ENCODE measurements at regions not wholly inside any gene's neighbourhood (a gene's known extent, or its start where the extent isn't known, plus 50 kb on each side); places are given as distances from the start of the nearest gene placed in this dataset.
"Not testable (repeated sequence)": the region's sequence is repeated elsewhere in the genome, so short reads cannot be mapped to it uniquely, and the experiment has no call there.

- Histone ChIP-seq H3K27me3 (ENCODE audit: control insufficient read depth, insufficient read depth, low read length) (no peaks in the 10 kb centered on the region), H3K27ac (ENCODE audit: low read depth, low read length) (no peak overlapping the region), H3K9ac (ENCODE audit: low read depth, low read length) (no peak overlapping the region), H3K9me3 (ENCODE audit: control insufficient read depth, insufficient read depth, low read length) (no peaks in the 10 kb centered on the region), H3K4me1 (ENCODE audit: control insufficient read depth, insufficient read depth, low read length) (no peaks in the 10 kb centered on the region), H3K36me3 (ENCODE audit: control insufficient read depth, insufficient read depth, low read length) (no peaks in the 10 kb centered on the region), H3K4me3 (ENCODE audit: low read depth, low read length) (no peak overlapping the region)
These were observed 105.3 kb downstream of the ARL4C start for GRCh38 chr2:234391625-234392024.

- H3K36me3 ChIP-seq (ENCODE audit: control insufficient read depth, insufficient read depth, low read length); H3K4me1 ChIP-seq (ENCODE audit: control insufficient read depth, insufficient read depth, low read length); H3K4me3 ChIP-seq (ENCODE audit: low read depth, low read length); H3K27ac ChIP-seq (ENCODE audit: low read depth, low read length); H3K9me3 ChIP-seq (ENCODE audit: control insufficient read depth, insufficient read depth, low read length); H3K27me3 ChIP-seq (ENCODE audit: control insufficient read depth, insufficient read depth, low read length); H3K9ac ChIP-seq (ENCODE audit: low read depth, low read length): not testable (repeated sequence)
These were observed 107.2 kb downstream of the ARL4C start for GRCh38 chr2:234389661-234390060.

GRCh38 chr2:234388591-234388990 lies 108.3 kb downstream of the ARL4C start:
- no peak overlapping the region for H3K9ac ChIP-seq (ENCODE audit: low read depth, low read length)
- H3K27me3 ChIP-seq (ENCODE audit: control insufficient read depth, insufficient read depth, low read length), result no peaks in the 10 kb centered on the region
- H3K36me3 ChIP-seq (ENCODE audit: control insufficient read depth, insufficient read depth, low read length), result no peaks in the 10 kb centered on the region
- peaks cover 3% of the 10 kb centered on the region; the same call in 1 of the 2 replicates for H3K9me3 ChIP-seq (ENCODE audit: control insufficient read depth, insufficient read depth, low read length)
- no peak overlapping the region for H3K4me3 ChIP-seq (ENCODE audit: low read depth, low read length)
- H3K27ac ChIP-seq (ENCODE audit: low read depth, low read length), result no peak overlapping the region
- H3K4me1 ChIP-seq (ENCODE audit: control insufficient read depth, insufficient read depth, low read length), result no peaks in the 10 kb centered on the region

- Histone ChIP-seq H3K27ac (ENCODE audit: low read depth, low read length) (no peak overlapping the region), H3K4me1 (ENCODE audit: control insufficient read depth, insufficient read depth, low read length) (no peaks in the 10 kb centered on the region), H3K9ac (ENCODE audit: low read depth, low read length) (no peak overlapping the region), H3K4me3 (ENCODE audit: low read depth, low read length) (no peak overlapping the region), H3K36me3 (ENCODE audit: control insufficient read depth, insufficient read depth, low read length) (no peaks in the 10 kb centered on the region), H3K27me3 (ENCODE audit: control insufficient read depth, insufficient read depth, low read length) (no peaks in the 10 kb centered on the region), H3K9me3 (ENCODE audit: control insufficient read depth, insufficient read depth, low read length) (peaks cover 3% of the 10 kb centered on the region; the same call in 1 of the 2 replicates)
These were observed 109.9 kb downstream of the ARL4C start for GRCh38 chr2:234386971-234387370.

GRCh38 chr2:234382131-234382530 lies 114.8 kb downstream of the ARL4C start:
- Histone ChIP-seq H3K9me3 (ENCODE audit: control insufficient read depth, insufficient read depth, low read length) (peaks cover 3% of the 10 kb centered on the region; the same call in 1 of the 2 replicates), H3K4me1 (ENCODE audit: control insufficient read depth, insufficient read depth, low read length) (0 out of 2 replicates have a peak, but pooled peaks cover 7% of the 10 kb centered on the region), H3K27ac (ENCODE audit: low read depth, low read length) (no peak overlapping the region), H3K9ac (ENCODE audit: low read depth, low read length) (no peak overlapping the region), H3K36me3 (ENCODE audit: control insufficient read depth, insufficient read depth, low read length) (no peaks in the 10 kb centered on the region), H3K27me3 (ENCODE audit: control insufficient read depth, insufficient read depth, low read length) (no peaks in the 10 kb centered on the region), H3K4me3 (ENCODE audit: low read depth, low read length) (no peak overlapping the region)

- H3K4me1 ChIP-seq (ENCODE audit: control insufficient read depth, insufficient read depth, low read length); H3K27me3 ChIP-seq (ENCODE audit: control insufficient read depth, insufficient read depth, low read length); H3K36me3 ChIP-seq (ENCODE audit: control insufficient read depth, insufficient read depth, low read length); H3K9me3 ChIP-seq (ENCODE audit: control insufficient read depth, insufficient read depth, low read length); H3K27ac ChIP-seq (ENCODE audit: low read depth, low read length); H3K4me3 ChIP-seq (ENCODE audit: low read depth, low read length); H3K9ac ChIP-seq (ENCODE audit: low read depth, low read length): not testable (repeated sequence)
These were observed 117.9 kb downstream of the ARL4C start for GRCh38 chr2:234378958-234379357.

GRCh38 chr2:234378440-234378839 lies 118.4 kb downstream of the ARL4C start:
- 0 out of 2 replicates have a peak, but pooled peaks cover 7% of the 10 kb centered on the region for H3K4me1 ChIP-seq (ENCODE audit: control insufficient read depth, insufficient read depth, low read length)
- H3K27me3 ChIP-seq (ENCODE audit: control insufficient read depth, insufficient read depth, low read length), result no peaks in the 10 kb centered on the region
- no peaks in the 10 kb centered on the region for H3K36me3 ChIP-seq (ENCODE audit: control insufficient read depth, insufficient read depth, low read length)
- H3K4me3 ChIP-seq (ENCODE audit: low read depth, low read length), result no peak overlapping the region
- H3K9me3 ChIP-seq (ENCODE audit: control insufficient read depth, insufficient read depth, low read length), result no peaks in the 10 kb centered on the region
- no peak overlapping the region for H3K9ac ChIP-seq (ENCODE audit: low read depth, low read length)
- H3K27ac ChIP-seq (ENCODE audit: low read depth, low read length), result no peak overlapping the region

GRCh38 chr2:234377761-234378391 lies 119.0 kb downstream of the ARL4C start:
- H3K4me3 ChIP-seq (ENCODE audit: low read depth, low read length), result no peak overlapping the region

GRCh38 chr2:234376229-234376628 lies 120.7 kb downstream of the ARL4C start:
- Histone ChIP-seq H3K27me3 (ENCODE audit: control insufficient read depth, insufficient read depth, low read length) (no peaks in the 10 kb centered on the region), H3K27ac (ENCODE audit: low read depth, low read length) (no peak overlapping the region), H3K9me3 (ENCODE audit: control insufficient read depth, insufficient read depth, low read length) (no peaks in the 10 kb centered on the region), H3K4me1 (ENCODE audit: control insufficient read depth, insufficient read depth, low read length) (0 out of 2 replicates have a peak, but pooled peaks cover 7% of the 10 kb centered on the region), H3K9ac (ENCODE audit: low read depth, low read length) (no peak overlapping the region), H3K36me3 (ENCODE audit: control insufficient read depth, insufficient read depth, low read length) (no peaks in the 10 kb centered on the region), H3K4me3 (ENCODE audit: low read depth, low read length) (no peak overlapping the region)

More at GRCh38 chr2:234377761-234378391, 119.0 kb downstream of the ARL4C start:
- Histone ChIP-seq H3K4me1 (ENCODE audit: control insufficient read depth, insufficient read depth, low read length) (0 out of 2 replicates have a peak, but pooled peaks cover 7% of the 10 kb centered on the region), H3K27ac (ENCODE audit: low read depth, low read length) (no peak overlapping the region), H3K27me3 (ENCODE audit: control insufficient read depth, insufficient read depth, low read length) (no peaks in the 10 kb centered on the region), H3K9ac (ENCODE audit: low read depth, low read length) (peak overlapping the region; percentile 16; the same call in 1 of the 2 replicates), H3K36me3 (ENCODE audit: control insufficient read depth, insufficient read depth, low read length) (no peaks in the 10 kb centered on the region), H3K9me3 (ENCODE audit: control insufficient read depth, insufficient read depth, low read length) (no peaks in the 10 kb centered on the region)

GRCh38 chr2:234375176-234375880 lies 121.6 kb downstream of the ARL4C start:
- Histone ChIP-seq H3K9ac (ENCODE audit: low read depth, low read length) (no peak overlapping the region), H3K4me3 (ENCODE audit: low read depth, low read length) (no peak overlapping the region), H3K9me3 (ENCODE audit: control insufficient read depth, insufficient read depth, low read length) (no peaks in the 10 kb centered on the region)

GRCh38 chr2:234374736-234375135 lies 122.1 kb downstream of the ARL4C start:
- Histone ChIP-seq H3K27me3 (ENCODE audit: control insufficient read depth, insufficient read depth, low read length) (no peaks in the 10 kb centered on the region), H3K9ac (ENCODE audit: low read depth, low read length) (no peak overlapping the region), H3K27ac (ENCODE audit: low read depth, low read length) (no peak overlapping the region)

More at GRCh38 chr2:234375176-234375880, 121.6 kb downstream of the ARL4C start:
- H3K27ac ChIP-seq (ENCODE audit: low read depth, low read length), result no peak overlapping the region
- H3K27me3 ChIP-seq (ENCODE audit: control insufficient read depth, insufficient read depth, low read length), result no peaks in the 10 kb centered on the region
- no peaks in the 10 kb centered on the region for H3K36me3 ChIP-seq (ENCODE audit: control insufficient read depth, insufficient read depth, low read length)
- 0 out of 2 replicates have a peak, but pooled peaks cover 7% of the 10 kb centered on the region for H3K4me1 ChIP-seq (ENCODE audit: control insufficient read depth, insufficient read depth, low read length)

More at GRCh38 chr2:234374736-234375135, 122.1 kb downstream of the ARL4C start:
- Histone ChIP-seq H3K36me3 (ENCODE audit: control insufficient read depth, insufficient read depth, low read length) (no peaks in the 10 kb centered on the region), H3K4me3 (ENCODE audit: low read depth, low read length) (no peak overlapping the region), H3K4me1 (ENCODE audit: control insufficient read depth, insufficient read depth, low read length) (0 out of 2 replicates have a peak, but pooled peaks cover 7% of the 10 kb centered on the region), H3K9me3 (ENCODE audit: control insufficient read depth, insufficient read depth, low read length) (no peaks in the 10 kb centered on the region)
